Peyer's patch (tissue), 4 donors: ENCODE measurements at regions not wholly inside any gene's neighbourhood (a gene's known extent, or its start where the extent isn't known, plus 50 kb on each side); places are given as distances from the start of the nearest gene placed in this dataset.

Experiments
- DNase-seq, 3 donors: peaks; one replicate each; pipeline ENCODE4 v3.0.0-alpha.2; 2017 to 2019
- H3K27ac ChIP-seq, 4 donors: fragments of 200-600 bp; sonication (generic); one replicate each; pipeline ENCODE4 v1.5.1; 2016 to 2019
- H3K27me3 ChIP-seq, 2 donors: fragments of 200-600 bp; sonication (generic); one replicate each; pipeline ENCODE4 v1.5.1; 2019
- H3K36me3 ChIP-seq, 3 donors: fragments of 200-600 bp; sonication (generic); one replicate each; pipeline ENCODE4 v1.5.1; 2016 to 2019
- H3K4me1 ChIP-seq, 4 donors: fragments of 200-600 bp; sonication (generic); one replicate each; pipeline ENCODE4 v1.5.1; 2016 to 2019
- H3K4me3 ChIP-seq, 4 donors: fragments of 200-600 bp; sonication (generic); 1 replicate in 3 of 4; 2 replicates in 1 of 4; pipeline ENCODE4 v1.5.1; 2016 to 2019; ENCODE audit warnings: mild to moderate bottlenecking in 1 of 4
- H3K9me3 ChIP-seq, 4 donors: fragments of 200-600 bp; sonication (generic); one replicate each; pipeline ENCODE4 v1.5.1; 2016 to 2019; ENCODE audit warnings: mild to moderate bottlenecking in 1 of 4
- CTCF ChIP-seq, 6 experiments: fragments of 450-650 bp in 4 of 6; fragments of 200-600 bp in 2 of 6; sonication (generic) in 1 of 6; IDR thresholded peaks; one replicate each; pipeline ENCODE4 v1.5.1; 2017 to 2019; ENCODE audit warnings: antibody characterized with exemption in 6 of 6, mild to moderate bottlenecking in 3 of 6, moderate library complexity in 1 of 6
- POLR2A ChIP-seq, 2 donors: fragments of 450-650 bp; IDR thresholded peaks; one replicate each; pipeline ENCODE4 v1.5.1; 2017; ENCODE audit warnings: antibody characterized with exemption in 2 of 2, mild to moderate bottlenecking in 2 of 2, moderate library complexity in 2 of 2

DNA sequence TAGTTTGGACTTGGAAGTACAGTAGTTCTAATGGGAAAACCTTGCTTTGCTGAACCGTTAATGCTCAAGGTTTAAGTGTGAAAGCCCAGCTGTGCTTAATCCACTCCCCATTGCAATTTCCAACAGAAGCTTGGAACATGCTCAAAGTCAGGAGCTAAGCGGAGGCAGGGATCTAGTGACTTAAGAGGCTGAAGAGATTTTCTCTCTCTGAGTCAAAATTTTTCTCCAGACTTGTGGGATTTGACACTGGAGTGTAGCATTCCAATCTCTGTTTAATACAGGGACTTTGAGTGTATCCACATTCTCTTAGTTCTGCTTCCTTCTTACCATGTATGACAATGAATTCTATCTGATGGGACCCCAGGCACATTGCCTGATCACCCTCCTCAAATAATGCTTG, 471.8 kb downstream of the KIF4B start:
- no peak for DNase-seq
- TF ChIP-seq CTCF (IDR thresholded peaks at IDR 0.05): no peak
- TF ChIP-seq POLR2A (IDR thresholded peaks at IDR 0.05): no peak
- Histone ChIP-seq H3K36me3 (no peaks in the 10 kb centered on the region), H3K9me3 (no peaks in the 10 kb centered on the region), H3K27ac (no peak overlapping the region), H3K27me3 (no peaks in the 10 kb centered on the region), H3K4me3 (no peak overlapping the region), H3K4me1 (no peaks in the 10 kb centered on the region)

GRCh38 chr5:155489949-155490348, 476.4 kb downstream of the KIF4B start:
- DNase-seq: no peak
- TF ChIP-seq CTCF (IDR thresholded peaks at IDR 0.05): no peak
- TF ChIP-seq POLR2A (IDR thresholded peaks at IDR 0.05): no peak
- H3K4me1 ChIP-seq: no peaks in the 10 kb centered on the region
- no peak overlapping the region for H3K4me3 ChIP-seq
- H3K36me3 ChIP-seq: no peaks in the 10 kb centered on the region
- H3K9me3 ChIP-seq: no peaks in the 10 kb centered on the region
- H3K27me3 ChIP-seq: no peaks in the 10 kb centered on the region
- no peak overlapping the region for H3K27ac ChIP-seq

- Histone ChIP-seq H3K36me3 (no peaks in the 10 kb centered on the region), H3K4me1 (no peaks in the 10 kb centered on the region), H3K27ac (no peak overlapping the region), H3K4me3 (no peak overlapping the region), H3K27me3 (no peaks in the 10 kb centered on the region), H3K9me3 (no peaks in the 10 kb centered on the region)
- DNase-seq: no peak
- TF ChIP-seq POLR2A (IDR thresholded peaks at IDR 0.05) (no peak), CTCF (IDR thresholded peaks at IDR 0.05) (no peak)
Observed at GRCh38 chr5:155492191-155492590, 478.6 kb downstream of the KIF4B start.

- H3K36me3 ChIP-seq: no peaks in the 10 kb centered on the region
- no peak for TF ChIP-seq POLR2A (IDR thresholded peaks at IDR 0.05)
- no peak for TF ChIP-seq CTCF (IDR thresholded peaks at IDR 0.05)
Observed at GRCh38 chr5:155504606-155505005, 491.1 kb downstream of the KIF4B start.

DNA sequence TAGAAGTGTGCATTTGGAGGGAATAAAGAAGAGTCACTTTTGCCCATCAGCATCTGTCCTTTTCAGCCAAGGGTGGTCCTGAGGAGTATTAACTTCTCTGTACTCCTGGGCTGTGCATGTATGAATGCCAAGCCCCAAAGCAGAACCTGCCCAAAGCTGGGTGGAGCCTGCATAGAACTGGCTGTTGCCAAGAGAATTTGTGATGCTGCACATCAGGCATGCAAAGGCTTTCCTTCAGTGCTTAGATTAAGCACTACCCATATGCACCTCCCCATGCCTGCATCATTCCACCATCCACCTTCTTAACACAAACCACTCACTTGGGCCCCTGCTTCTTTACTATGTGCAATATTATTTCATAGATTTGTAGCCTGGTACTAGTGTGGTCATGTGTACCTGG, 493.8 kb downstream of the KIF4B start:
- Histone ChIP-seq H3K36me3 (no peaks in the 10 kb centered on the region), H3K4me3 (no peak overlapping the region), H3K4me1 (no peaks in the 10 kb centered on the region), H3K27me3 (no peaks in the 10 kb centered on the region), H3K27ac (no peak overlapping the region), H3K9me3 (no peaks in the 10 kb centered on the region)
- no peak for DNase-seq
- TF ChIP-seq POLR2A (IDR thresholded peaks at IDR 0.05): no peak
- no peak for TF ChIP-seq CTCF (IDR thresholded peaks at IDR 0.05)

More at GRCh38 chr5:155504606-155505005, 491.1 kb downstream of the KIF4B start:
- Histone ChIP-seq H3K9me3 (no peaks in the 10 kb centered on the region), H3K4me3 (no peak overlapping the region), H3K27me3 (no peaks in the 10 kb centered on the region), H3K4me1 (no peaks in the 10 kb centered on the region), H3K27ac (no peak overlapping the region)
- no peak for DNase-seq

GRCh38 chr5:155508673-155509072, 495.1 kb downstream of the KIF4B start:
- H3K9me3 ChIP-seq: no peaks in the 10 kb centered on the region
- no peaks in the 10 kb centered on the region for H3K27me3 ChIP-seq
- no peak overlapping the region for H3K27ac ChIP-seq
- no peaks in the 10 kb centered on the region for H3K4me1 ChIP-seq
- no peak for TF ChIP-seq POLR2A (IDR thresholded peaks at IDR 0.05)
- TF ChIP-seq CTCF (IDR thresholded peaks at IDR 0.05): no peak
- DNase-seq: no peak
- H3K36me3 ChIP-seq: no peaks in the 10 kb centered on the region
- no peak overlapping the region for H3K4me3 ChIP-seq
